PC-9 (cell line): ENCODE measurements at regions not wholly inside any gene's neighbourhood (a gene's known extent, or its start where the extent isn't known, plus 50 kb on each side); places are given as distances from the start of the nearest gene placed in this dataset.

Source experiments
- BruUV-seq: library from RNA; stranded (reverse); fragments of 400-500 nt; replicated peaks from 2 replicates; lab custom pipeline; 2021; lab: Mats Ljungman, UMichigan
- CTCF ChIA-PET: fragments of 300-600 bp; sonication (Branson Sonifier 250); formaldehyde crosslinking; loops from one replicate; lab custom pipeline; 2022; ENCODE audit warnings: antibody characterized with exemption; lab: Charles Lee
- POLR2A ChIA-PET: fragments of 300-600 bp; sonication (Branson Sonifier 250); formaldehyde crosslinking; loops from one replicate; lab custom pipeline; 2022; ENCODE audit warnings: antibody characterized with exemption; ENCODE audit not compliant: unreplicated experiment; lab: Charles Lee
- DNase-seq, 2 experiments: peaks; one replicate each; pipeline versions ENCODE4 v3.0.0 to v3.0.0-alpha.2; 2015 to 2022; ENCODE audit warnings: mixed read lengths in 1 of 2
- H2AFZ ChIP-seq: fragments of 200-600 bp; sonication (generic); 2 replicates; pipeline ENCODE4 v1.8.1; 2017; ENCODE audit warnings: antibody characterized with exemption
- H3F3A ChIP-seq: fragments of 200-600 bp; sonication (generic); 2 replicates; pipeline ENCODE4 v1.8.1; 2017; ENCODE audit warnings: antibody characterized with exemption, mild to moderate bottlenecking, low read depth; ENCODE audit not compliant: insufficient read depth
- H3K27ac ChIP-seq: fragments of 200-600 bp; sonication (generic); 2 replicates; pipeline ENCODE4 v1.6.1; 2016; ENCODE audit warnings: mixed run types
- H3K27me3 ChIP-seq: fragments of 200-600 bp; sonication (generic); 2 replicates; pipeline ENCODE4 v1.6.1; 2016; ENCODE audit warnings: low read depth, mixed run types; ENCODE audit not compliant: insufficient read depth
- H3K36me3 ChIP-seq: fragments of 200-600 bp; sonication (generic); 2 replicates; pipeline ENCODE4 v1.6.1; 2016; ENCODE audit warnings: low read depth, mixed run types
- H3K4me1 ChIP-seq: fragments of 200-600 bp; sonication (generic); replicated peaks from 2 replicates; pipeline ENCODE4 v1.6.1; 2016; ENCODE audit warnings: mixed run types; ENCODE audit not compliant: insufficient read depth
- H3K4me2 ChIP-seq: fragments of 200-600 bp; sonication (generic); 2 replicates; pipeline ENCODE4 v1.6.1; 2017; ENCODE audit warnings: mixed run types
- H3K4me3 ChIP-seq: fragments of 200-600 bp; sonication (generic); 2 replicates; pipeline ENCODE4 v1.6.1; 2016; ENCODE audit warnings: mixed run types
- H3K79me2 ChIP-seq: fragments of 200-600 bp; sonication (generic); 2 replicates; pipeline ENCODE4 v1.6.1; 2017; ENCODE audit warnings: low read depth, mixed run types
- H3K9me2 ChIP-seq: fragments of 200-600 bp; sonication (generic); 2 replicates; pipeline ENCODE4 v1.8.1; 2017; ENCODE audit warnings: mild to moderate bottlenecking; ENCODE audit not compliant: insufficient read depth
- H3K9me3 ChIP-seq: fragments of 200-600 bp; sonication (generic); 2 replicates; pipeline ENCODE4 v1.8.1; 2016; ENCODE audit warnings: low read depth; ENCODE audit not compliant: insufficient read depth
- H4K20me1 ChIP-seq: fragments of 200-600 bp; sonication (generic); 2 replicates; pipeline ENCODE4 v1.8.1; 2017; ENCODE audit not compliant: insufficient read depth
- CTCF ChIP-seq: fragments of 200-600 bp; sonication (generic); conservative IDR thresholded peaks from 2 replicates; pipeline ENCODE4 v1.6.1; 2017; ENCODE audit warnings: mixed run types, antibody characterized with exemption, mild to moderate bottlenecking, moderate library complexity
- EZH2 ChIP-seq: fragments of 200-600 bp; sonication (generic); IDR thresholded peaks from 2 replicates; pipeline ENCODE4 v1.8.0; 2017; ENCODE audit warnings: antibody characterized with exemption, low read depth
- intact Hi-C: fragments of 100-400 bp; cut with micrococcal nuclease; formaldehyde crosslinking; loops from one replicate; pipeline ENCODE4 v1.10.0; 2022; ENCODE audit not compliant: unreplicated experiment

- no peaks in the 10 kb centered on the region for H3K27me3 ChIP-seq
- no TSS peak for BruUV-seq
- no peaks in the 10 kb centered on the region for H3F3A ChIP-seq
- H3K27ac ChIP-seq: no peak overlapping the region
- no peak overlapping the region for H2AFZ ChIP-seq
- no peaks in the 10 kb centered on the region for H3K36me3 ChIP-seq
- TF ChIP-seq CTCF (no peak), EZH2 (no peak)
- no peaks in the 10 kb centered on the region for H3K79me2 ChIP-seq
- ChIA-PET CTCF (no interaction called here), POLR2A (no interaction called here)
- H3K9me2 ChIP-seq: no peaks in the 10 kb centered on the region
- H4K20me1 ChIP-seq: no peaks in the 10 kb centered on the region
- no peak overlapping the region for H3K4me3 ChIP-seq
- H3K9me3 ChIP-seq: no peaks in the 10 kb centered on the region
- H3K4me1 ChIP-seq: no peaks in the 10 kb centered on the region
- intact Hi-C loops: no loop called here
- no peak overlapping the region for H3K4me2 ChIP-seq
- no peak for DNase-seq
Measured at GRCh38 chr4:15291122-15291521, 136.7 kb upstream of the C1QTNF7 start.

GRCh38 chr4:15293711-15294110 lies 134.1 kb upstream of the C1QTNF7 start:
- no peaks in the 10 kb centered on the region for H3K79me2 ChIP-seq
- DNase-seq: no peak
- intact Hi-C loops: no loop called here
- H2AFZ ChIP-seq: no peak overlapping the region
- no TSS peak for BruUV-seq
- no peaks in the 10 kb centered on the region for H3K9me2 ChIP-seq
- no peaks in the 10 kb centered on the region for H4K20me1 ChIP-seq
- H3K9me3 ChIP-seq: no peaks in the 10 kb centered on the region
- POLR2A ChIA-PET: no interaction called here
- TF ChIP-seq EZH2 (no peak), CTCF (no peak)
- no peaks in the 10 kb centered on the region for H3K27me3 ChIP-seq
- no peaks in the 10 kb centered on the region for H3K36me3 ChIP-seq
- no peak overlapping the region for H3K4me2 ChIP-seq
- H3K4me1 ChIP-seq: no peaks in the 10 kb centered on the region
- no peak overlapping the region for H3K27ac ChIP-seq
- CTCF ChIA-PET: no interaction called here
- H3K4me3 ChIP-seq: no peak overlapping the region
- no peaks in the 10 kb centered on the region for H3F3A ChIP-seq

- Histone ChIP-seq H2AFZ (no peak overlapping the region), H4K20me1 (no peaks in the 10 kb centered on the region), H3K9me3 (no peaks in the 10 kb centered on the region), H3K79me2 (no peaks in the 10 kb centered on the region), H3K27ac (no peak overlapping the region), H3K4me3 (no peak overlapping the region), H3K9me2 (no peaks in the 10 kb centered on the region), H3K4me2 (no peak overlapping the region), H3F3A (no peaks in the 10 kb centered on the region), H3K36me3 (no peaks in the 10 kb centered on the region), H3K4me1 (no peaks in the 10 kb centered on the region), H3K27me3 (no peaks in the 10 kb centered on the region)
- TF ChIP-seq CTCF (no peak), EZH2 (no peak)
- intact Hi-C loops: no loop called here
- no peak for DNase-seq
- ChIA-PET CTCF (no interaction called here), POLR2A (no interaction called here)
- no TSS peak for BruUV-seq
Measured at GRCh38 chr4:15294202-15294601, 133.6 kb upstream of the C1QTNF7 start.
